ENCODE measurements at regions not wholly inside any gene's neighbourhood (a gene's known extent, or its start where the extent isn't known, plus 50 kb on each side); places are given as distances from the start of the nearest gene placed in this dataset.

GRCh38 chr1:96886474-96886873, 164.9 kb downstream of the PTBP2 start:
- no peak overlapping the region for H4K91ac ChIP-seq (ENCODE audit: insufficient read length, low read depth, low read length)
- no peaks in the 10 kb centered on the region for H4K20me1 ChIP-seq (ENCODE audit: control insufficient read depth, insufficient read depth, insufficient read length)
- no peaks in the 10 kb centered on the region for H3K79me2 ChIP-seq (ENCODE audit: insufficient read depth, low read length)
- H2BK20ac ChIP-seq (ENCODE audit: low read depth, low read length, poor library complexity, severe bottlenecking): no peak overlapping the region
- no peak overlapping the region for H3K4ac ChIP-seq (ENCODE audit: low read depth, low read length)
- Mint-ChIP-seq H3K4me1 (no peaks in the 10 kb centered on the region; a peak in 2 of 4 replicates), H3K36me3 (ENCODE audit: insufficient read depth in 1 of 3, low read depth in 3 of 3) (0 out of 7 replicates have a peak, but pooled peaks cover 0 to 1% (median 0%) of the 10 kb centered on the region in 3 experiments), H3K9me3 (peaks cover 9 to 10% of the 10 kb centered on the region in 2 experiments; a peak in 3 of 5 replicates), H3K4me3 (no peak overlapping the region), H3K27me3 (ENCODE audit: low read depth) (no peaks in the 10 kb centered on the region), H3K27ac (no peak overlapping the region)
- no peak overlapping the region for H2AK5ac ChIP-seq (ENCODE audit: insufficient read length, low read length)
- no peak overlapping the region for H2BK12ac ChIP-seq (ENCODE audit: insufficient read length, low read depth, low read length)
- H3K4me2 ChIP-seq (ENCODE audit: insufficient read depth, insufficient read length, low read length): no peak overlapping the region
- H3K23ac ChIP-seq (ENCODE audit: insufficient read length, low read depth, low read length): no peak overlapping the region
- DNase-seq: no peak
- H3K23me2 ChIP-seq (ENCODE audit: insufficient read length, low read depth, low read length, poor library complexity, severe bottlenecking): no peaks in the 10 kb centered on the region
- no peak overlapping the region for H4K8ac ChIP-seq (replicated peaks; ENCODE audit: insufficient read length, low read depth, low read length)
- no CpG with 5 or more reads among the region's 4 CpGs for WGBS (ENCODE audit: extremely low coverage, insufficient read length, low lambda C conversion rate)
- no peaks in the 10 kb centered on the region for H3K9me3 ChIP-seq (ENCODE audit: control insufficient read depth, low read depth, low read length)
- H2BK15ac ChIP-seq (ENCODE audit: low read depth, low read length): no peak overlapping the region
- H3K14ac ChIP-seq (ENCODE audit: insufficient read depth, low read length): no peak overlapping the region
- H3K27ac ChIP-seq (ENCODE audit: insufficient read length, low read depth, low read length): no peak overlapping the region
- no peak overlapping the region for H2AFZ ChIP-seq (ENCODE audit: low read length)
- no peak overlapping the region for H3K9ac ChIP-seq (ENCODE audit: extremely low read depth, insufficient read length, low read length)
- H2BK120ac ChIP-seq (ENCODE audit: low read depth, low read length, poor library complexity, severe bottlenecking): no peak overlapping the region
- no peak overlapping the region for H3K18ac ChIP-seq (ENCODE audit: insufficient read length, low read depth, low read length)
- H3K4me1 ChIP-seq (ENCODE audit: insufficient read depth, low read length): no peaks in the 10 kb centered on the region
- H3T11ph ChIP-seq (ENCODE audit: low read length): no peak overlapping the region
- TF ChIP-seq CTCF (conservative IDR thresholded peaks at IDR 0.05): no peak
- no peak overlapping the region for H3K56ac ChIP-seq (ENCODE audit: insufficient read length, low read depth, low read length)
- no peaks in the 10 kb centered on the region for H3K27me3 ChIP-seq (ENCODE audit: insufficient read depth, low read length)
- H3K79me1 ChIP-seq (ENCODE audit: insufficient read depth, low read depth, low read length, poor library complexity, severe bottlenecking): no peaks in the 10 kb centered on the region
- H2BK5ac ChIP-seq (ENCODE audit: insufficient read length, low read length): no peak overlapping the region
- H4K5ac ChIP-seq (ENCODE audit: insufficient read length, low read depth, low read length): no peak overlapping the region

Measured in H9 (cell line).